Gastroesophageal sphincter (tissue), 3 donors: ENCODE measurements at regions not wholly inside any gene's neighbourhood (a gene's known extent, or its start where the extent isn't known, plus 50 kb on each side); places are given as distances from the start of the nearest gene placed in this dataset.

Source experiments
- EP300 ChIP-seq: sonication (generic); formaldehyde crosslinking; IDR thresholded peaks from one replicate; pipeline ENCODE4 v1.6.1; 2017; ENCODE audit warnings: antibody characterized with exemption, mild to moderate bottlenecking
- TF ChIP-seq, protein P1 (sequence below), 4 experiments: fragments of 200-600 bp in 2 of 4; fragments of 450-650 bp in 2 of 4; sonication (generic) in 1 of 4; IDR thresholded peaks; one replicate each; pipeline ENCODE4 v1.5.1; 2017 to 2019; ENCODE audit warnings: antibody characterized with exemption in 4 of 4, mild to moderate bottlenecking in 2 of 4, moderate library complexity in 2 of 4

DNA sequence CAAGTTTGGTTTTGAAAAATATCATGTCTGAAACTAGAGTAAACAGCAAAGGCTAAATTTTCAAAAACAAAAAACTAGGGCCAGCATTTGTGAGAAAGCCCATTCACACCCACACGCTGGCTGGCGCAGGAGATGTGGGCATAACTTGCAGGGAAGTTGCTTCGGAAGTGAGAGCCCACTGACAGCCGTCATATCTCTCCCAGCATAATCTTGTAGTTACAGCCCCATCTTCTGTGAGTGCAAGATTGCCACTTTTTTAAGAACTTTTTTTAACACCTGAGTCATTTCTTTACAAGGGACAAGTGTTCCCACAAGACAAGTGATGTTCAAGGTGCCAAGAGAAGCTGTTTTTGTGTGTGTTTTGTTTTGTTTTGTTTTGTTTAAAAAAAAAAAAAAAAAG, 212.5 kb upstream of the CNR1 start:
- TF ChIP-seq, protein P1, sequence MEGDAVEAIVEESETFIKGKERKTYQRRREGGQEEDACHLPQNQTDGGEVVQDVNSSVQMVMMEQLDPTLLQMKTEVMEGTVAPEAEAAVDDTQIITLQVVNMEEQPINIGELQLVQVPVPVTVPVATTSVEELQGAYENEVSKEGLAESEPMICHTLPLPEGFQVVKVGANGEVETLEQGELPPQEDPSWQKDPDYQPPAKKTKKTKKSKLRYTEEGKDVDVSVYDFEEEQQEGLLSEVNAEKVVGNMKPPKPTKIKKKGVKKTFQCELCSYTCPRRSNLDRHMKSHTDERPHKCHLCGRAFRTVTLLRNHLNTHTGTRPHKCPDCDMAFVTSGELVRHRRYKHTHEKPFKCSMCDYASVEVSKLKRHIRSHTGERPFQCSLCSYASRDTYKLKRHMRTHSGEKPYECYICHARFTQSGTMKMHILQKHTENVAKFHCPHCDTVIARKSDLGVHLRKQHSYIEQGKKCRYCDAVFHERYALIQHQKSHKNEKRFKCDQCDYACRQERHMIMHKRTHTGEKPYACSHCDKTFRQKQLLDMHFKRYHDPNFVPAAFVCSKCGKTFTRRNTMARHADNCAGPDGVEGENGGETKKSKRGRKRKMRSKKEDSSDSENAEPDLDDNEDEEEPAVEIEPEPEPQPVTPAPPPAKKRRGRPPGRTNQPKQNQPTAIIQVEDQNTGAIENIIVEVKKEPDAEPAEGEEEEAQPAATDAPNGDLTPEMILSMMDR (IDR thresholded peaks at IDR 0.05), result no peak
- no peak for TF ChIP-seq EP300
